HT-29 (cell line): ENCODE measurements at regions not wholly inside any gene's neighbourhood (a gene's known extent, or its start where the extent isn't known, plus 50 kb on each side); places are given as distances from the start of the nearest gene placed in this dataset.

Experiments used
- DNase-seq: peaks from one replicate; pipeline ENCODE4 v3.0.0-alpha.2; 2015; ENCODE audit warnings: low spot score

GRCh38 chr6:14455427-14455826, 337.9 kb downstream of the CD83 start:
- DNase-seq = no peak

GRCh38 chr6:14455876-14456648, 338.5 kb downstream of the CD83 start:
- no peak for DNase-seq

- DNase-seq = no peak
Observed at GRCh38 chr6:14456941-14457340, 339.4 kb downstream of the CD83 start.

GRCh38 chr6:14458669-14459266, 341.2 kb downstream of the CD83 start:
- DNase-seq = no peak

GRCh38 chr6:14459315-14459714, 341.7 kb downstream of the CD83 start:
- DNase-seq = no peak

GRCh38 chr6:14460556-14460955, 343.0 kb downstream of the CD83 start:
- no peak for DNase-seq

GRCh38 chr6:14462135-14462534, 344.6 kb downstream of the CD83 start:
- no peak for DNase-seq

GRCh38 chr6:14462566-14462965, 345.0 kb downstream of the CD83 start:
- no peak for DNase-seq

GRCh38 chr6:14463110-14463509, 345.5 kb downstream of the CD83 start:
- DNase-seq = no peak

GRCh38 chr6:14464055-14464454, 346.5 kb downstream of the CD83 start:
- DNase-seq = peak; percentile 30

GRCh38 chr6:14464716-14465115, 347.1 kb downstream of the CD83 start:
- DNase-seq = no peak

GRCh38 chr6:14466278-14466677, 348.7 kb downstream of the CD83 start:
- DNase-seq = no peak

GRCh38 chr6:14467591-14467990, 350.0 kb downstream of the CD83 start:
- no peak for DNase-seq

- no peak for DNase-seq
Observed at GRCh38 chr6:14468647-14469321, 351.2 kb downstream of the CD83 start.

- DNase-seq = no peak
Observed at GRCh38 chr6:14470101-14470500, 352.5 kb downstream of the CD83 start.

- no peak for DNase-seq
Observed at GRCh38 chr6:14470671-14471070, 353.1 kb downstream of the CD83 start.

- DNase-seq = no peak
Observed at GRCh38 chr6:14472255-14472985, 354.8 kb downstream of the CD83 start.

- DNase-seq = no peak
Observed at GRCh38 chr6:14472986-14473337, 355.4 kb downstream of the CD83 start.

GRCh38 chr6:14474816-14475215, 357.2 kb downstream of the CD83 start:
- DNase-seq = no peak

- no peak for DNase-seq
Observed at GRCh38 chr6:14475306-14475705, 357.7 kb downstream of the CD83 start.

- no peak for DNase-seq
Observed at GRCh38 chr6:14476793-14477531, 359.4 kb downstream of the CD83 start.

- no peak for DNase-seq
Observed at GRCh38 chr6:14477559-14477958, 360.0 kb downstream of the CD83 start.
